GM12878 (cell line): ENCODE measurements at regions not wholly inside any gene's neighbourhood (a gene's known extent, or its start where the extent isn't known, plus 50 kb on each side); places are given as distances from the start of the nearest gene placed in this dataset.

Experiments used
- ATAC-seq: fragments of 200-7000 bp; cut with Tn5 transposase; 3 replicates; pipeline ENCODE4 v1.9.1; 2020; ENCODE audit warnings: mild to moderate bottlenecking, moderate library complexity
- BruUV-seq: library from RNA; stranded (reverse); fragments of 400-500 nt; replicated peaks from 2 replicates; lab custom pipeline; 2021; lab: Mats Ljungman, UMichigan
- CTCF ChIA-PET: fragments of 300-600 bp; sonication (Branson Sonifier 250); formaldehyde crosslinking; extraction: SDS; loops from one replicate; lab custom pipeline; 2021; ENCODE audit warnings: inconsistent platforms; lab: Yijun Ruan, JAX
- POLR2A ChIA-PET: fragments of 350-600 bp; formaldehyde crosslinking; extraction: SDS; loops from one replicate; lab custom pipeline; 2021; ENCODE audit warnings: inconsistent platforms; lab: Charles Lee
- RAD21 ChIA-PET: fragments of 300-600 bp; sonication (Branson Sonifier 250); formaldehyde crosslinking; loops from one replicate; lab custom pipeline; 2023; ENCODE audit warnings: antibody characterized with exemption; ENCODE audit not compliant: unreplicated experiment; lab: Charles Lee
- SMC1A ChIA-PET: fragments of 300-600 bp; sonication (Branson Sonifier 250); formaldehyde crosslinking; loops from one replicate; lab custom pipeline; 2023; ENCODE audit not compliant: unreplicated experiment, uncharacterized antibody; lab: Charles Lee
- DNase-seq: peaks from one replicate; pipeline ENCODE4 v3.0.0-alpha.2; 2011; ENCODE audit warnings: low read depth, low spot score
- FAIRE-seq: peaks from 3 replicates; lab custom pipeline; 2011; peaks lifted over from hg19 to GRCh38; lab: Jason Lieb, UNC
- H2AFZ ChIP-seq: 2 replicates; pipeline ENCODE4 v1.6.0; 2011; ENCODE audit warnings: low read depth, low read length, control low read depth; ENCODE audit not compliant: control insufficient read depth
- H3K27ac ChIP-seq: 2 replicates; pipeline ENCODE4 v1.5.1; 2011; ENCODE audit warnings: control low read depth; ENCODE audit not compliant: control insufficient read depth, insufficient read depth
- H3K27me3 ChIP-seq, 2 experiments: replicated peaks in 1 of 2; 2 replicates each; pipeline versions ENCODE4 v1.6.0 to v1.6.1; 2011; ENCODE audit warnings: low read length in 1 of 2; ENCODE audit not compliant: control insufficient read depth in 2 of 2, insufficient read depth in 2 of 2
- H3K36me3 ChIP-seq, 2 experiments: 2 replicates each; pipeline ENCODE4 v1.5.1; 2011; ENCODE audit warnings: low read length in 1 of 2; ENCODE audit not compliant: control insufficient read depth in 2 of 2, insufficient read depth in 2 of 2
- H3K4me1 ChIP-seq: 2 replicates; pipeline ENCODE4 v1.6.1; 2011; ENCODE audit warnings: mild to moderate bottlenecking, low read length, moderate library complexity, mixed read lengths; ENCODE audit not compliant: control insufficient read depth, insufficient read depth
- H3K4me2 ChIP-seq: 2 replicates; pipeline ENCODE4 v1.6.0; 2011; ENCODE audit warnings: control low read depth; ENCODE audit not compliant: control insufficient read depth, insufficient read depth
- H3K4me3 ChIP-seq: fragments of 200-600 bp; sonication (generic); 2 replicates; pipeline ENCODE4 v1.5.1; 2016
- H3K79me2 ChIP-seq: 2 replicates; pipeline ENCODE4 v1.6.0; 2011; ENCODE audit warnings: low read length; ENCODE audit not compliant: control insufficient read depth, insufficient read depth
- H3K9ac ChIP-seq: 2 replicates; pipeline ENCODE4 v1.8.0; 2011; ENCODE audit warnings: low read length, control low read depth, mixed read lengths; ENCODE audit not compliant: control insufficient read depth, insufficient read depth
- H3K9me3 ChIP-seq: replicated peaks from 3 replicates; pipeline ENCODE4 v1.5.1; 2011; ENCODE audit warnings: mild to moderate bottlenecking, low read length; ENCODE audit not compliant: control insufficient read depth, insufficient read depth
- H4K20me1 ChIP-seq: 2 replicates; pipeline ENCODE4 v1.6.0; 2011; ENCODE audit not compliant: control insufficient read depth, insufficient read depth
- ATF3 ChIP-seq: IDR thresholded peaks from 2 replicates; pipeline ENCODE4 v1.6.1; 2011; ENCODE audit warnings: low read depth, mild to moderate bottlenecking, low read length, moderate library complexity, borderline replicate concordance; ENCODE audit errors: extremely low read depth
- BCL11A ChIP-seq: IDR thresholded peaks from 2 replicates; pipeline ENCODE4 v1.6.1; 2011; ENCODE audit warnings: low read depth, low read length
- CBX5 ChIP-seq: sonication (generic); IDR thresholded peaks from 2 replicates; pipeline ENCODE4 v1.6.1; 2016; ENCODE audit warnings: low read depth, moderate library complexity, mild to moderate bottlenecking, inconsistent platforms
- CREM ChIP-seq: IDR thresholded peaks from 2 replicates; pipeline ENCODE4 v1.6.1; 2014; ENCODE audit warnings: antibody characterized with exemption, low read depth
- E2F8 ChIP-seq: fragments of 450-650 bp; IDR thresholded peaks from 2 replicates; pipeline ENCODE4 v1.6.1; 2018; ENCODE audit warnings: mild to moderate bottlenecking, low read depth, moderate library complexity; ENCODE audit not compliant: partially characterized antibody
- EP300 ChIP-seq, 2 experiments: fragments of 150-350 bp in 1 of 2; IDR thresholded peaks; 2 replicates each; pipeline ENCODE4 v1.6.1; 2011 to 2012; ENCODE audit warnings: low read depth in 2 of 2, low read length in 2 of 2, borderline replicate concordance in 1 of 2, improper control_type of control experiment in 1 of 2, inconsistent platforms in 1 of 2; ENCODE audit not compliant: control insufficient read depth in 1 of 2
- EZH2 ChIP-seq: IDR thresholded peaks from 2 replicates; pipeline ENCODE4 v1.6.1; 2012; ENCODE audit warnings: low read depth, mild to moderate bottlenecking, control low read depth, inconsistent platforms, low read length, borderline replicate concordance; ENCODE audit not compliant: control insufficient read depth
- HDAC6 ChIP-seq: fragments of 200-600 bp; sonication (generic); IDR thresholded peaks from one replicate; pipeline ENCODE4 v1.8.0; 2017; ENCODE audit warnings: antibody characterized with exemption; ENCODE audit not compliant: unreplicated experiment
- MAX ChIP-seq: IDR thresholded peaks from 2 replicates; pipeline ENCODE4 v1.6.1; 2012; ENCODE audit warnings: low read depth, low read length, improper control_type of control experiment
- NRF1 ChIP-seq: conservative IDR thresholded peaks from 2 replicates; pipeline ENCODE4 v1.6.1; 2011; ENCODE audit warnings: mild to moderate bottlenecking, low read depth, low read length, improper control_type of control experiment
- PBX3 ChIP-seq: IDR thresholded peaks from 2 replicates; pipeline ENCODE4 v1.6.1; 2011; ENCODE audit warnings: mild to moderate bottlenecking, low read depth, low read length, moderate library complexity; ENCODE audit not compliant: insufficient replicate concordance
- POLR2AphosphoS2 ChIP-seq: IDR thresholded peaks from 2 replicates; pipeline ENCODE4 v1.6.1; 2011; ENCODE audit warnings: low read depth, mild to moderate bottlenecking, low read length, improper control_type of control experiment, moderate library complexity
- POLR2AphosphoS5 ChIP-seq: IDR thresholded peaks from 2 replicates; pipeline ENCODE4 v1.6.1; 2011; ENCODE audit warnings: mild to moderate bottlenecking, low read length, inconsistent platforms
- RAD21 ChIP-seq: IDR thresholded peaks from 2 replicates; pipeline ENCODE4 v1.6.1; 2011; ENCODE audit warnings: mild to moderate bottlenecking, low read depth, low read length, moderate library complexity; ENCODE audit not compliant: insufficient read depth
- RB1 ChIP-seq: fragments of 450-650 bp; formaldehyde crosslinking; IDR thresholded peaks from 2 replicates; pipeline ENCODE4 v1.6.1; 2017; ENCODE audit warnings: mild to moderate bottlenecking, borderline replicate concordance
- SUPT20H ChIP-seq: IDR thresholded peaks from 2 replicates; pipeline ENCODE4 v1.6.1; 2011; ENCODE audit warnings: low read depth, mild to moderate bottlenecking, low read length, moderate library complexity, borderline replicate concordance; ENCODE audit not compliant: control insufficient read depth
- TBL1XR1 ChIP-seq: IDR thresholded peaks from 2 replicates; pipeline ENCODE4 v1.6.1; 2012; ENCODE audit warnings: low read depth, low read length, improper control_type of control experiment
- ZNF24 ChIP-seq: fragments of 450-650 bp; IDR thresholded peaks from 2 replicates; pipeline ENCODE4 v1.6.1; 2017; ENCODE audit warnings: antibody characterized with exemption, mild to moderate bottlenecking
- WGBS: methylation state at CpG from one replicate; pipeline ENCODE4 v1.1.6; 2016; ENCODE audit warnings: low lambda C conversion rate; ENCODE audit not compliant: insufficient replicate concordance, insufficient coverage; ENCODE audit errors: missing lambda C conversion rate; 5-methylcytosine and 5-hydroxymethylcytosine counted together
- in situ Hi-C: fragments of 300-500 bp; cut with MboI; formaldehyde crosslinking; loops from 9 replicates; pipeline ENCODE4 v1.14.3; 2018; ENCODE audit warnings: mixed read lengths
- intact Hi-C: fragments of 100-400 bp; cut with micrococcal nuclease; formaldehyde crosslinking; loops from one replicate; pipeline ENCODE4 v1.14.2; 2022; ENCODE audit not compliant: unreplicated experiment
- TF ChIP-seq, protein P1 (sequence below): IDR thresholded peaks from 2 replicates; pipeline ENCODE4 v1.6.1; 2012; ENCODE audit warnings: low read depth, low read length, improper control_type of control experiment

GRCh38 chr6:165077876-165078275 is 231.5 kb downstream of the C6orf118 start:
- TF ChIP-seq PBX3 (no peak), RB1 (no peak), RAD21 (no peak), BCL11A (no peak), CBX5 (no peak), SUPT20H (no peak), HDAC6 (no peak), TBL1XR1 (no peak), EP300 (IDR thresholded peaks at IDR 0.05; ENCODE audit: borderline replicate concordance in 1 of 2, control insufficient read depth in 1 of 2, low read depth in 2 of 2, low read length in 2 of 2) (no peak), ZNF24 (no peak), NRF1 (no peak), POLR2AphosphoS2 (no peak), E2F8 (no peak), EZH2 (no peak), MAX (no peak), CREM (no peak), ATF3 (no peak), POLR2AphosphoS5 (no peak)
- TF ChIP-seq, protein P1, sequence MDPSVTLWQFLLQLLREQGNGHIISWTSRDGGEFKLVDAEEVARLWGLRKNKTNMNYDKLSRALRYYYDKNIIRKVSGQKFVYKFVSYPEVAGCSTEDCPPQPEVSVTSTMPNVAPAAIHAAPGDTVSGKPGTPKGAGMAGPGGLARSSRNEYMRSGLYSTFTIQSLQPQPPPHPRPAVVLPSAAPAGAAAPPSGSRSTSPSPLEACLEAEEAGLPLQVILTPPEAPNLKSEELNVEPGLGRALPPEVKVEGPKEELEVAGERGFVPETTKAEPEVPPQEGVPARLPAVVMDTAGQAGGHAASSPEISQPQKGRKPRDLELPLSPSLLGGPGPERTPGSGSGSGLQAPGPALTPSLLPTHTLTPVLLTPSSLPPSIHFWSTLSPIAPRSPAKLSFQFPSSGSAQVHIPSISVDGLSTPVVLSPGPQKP = no peak
- H3K9ac ChIP-seq = no peak overlapping the region
- in situ Hi-C loops = no loop called here
- H3K4me3 ChIP-seq = no peak overlapping the region
- CTCF ChIA-PET = no interaction called here
- POLR2A ChIA-PET = no interaction called here
- RAD21 ChIA-PET = no interaction called here
- no peak overlapping the region for H2AFZ ChIP-seq
- H3K79me2 ChIP-seq = no peaks in the 10 kb centered on the region
- H4K20me1 ChIP-seq = no peaks in the 10 kb centered on the region
- H3K4me2 ChIP-seq = no peak overlapping the region
- no peaks in the 10 kb centered on the region for H3K27me3 ChIP-seq
- WGBS = 0% methylated on average over 2 of the region's 2 CpGs
- H3K27ac ChIP-seq = no peak overlapping the region
- no peaks in the 10 kb centered on the region for H3K4me1 ChIP-seq
- FAIRE-seq = no peak
- no peak for ATAC-seq
- H3K36me3 ChIP-seq = no peaks in the 10 kb centered on the region
- BruUV-seq = no TSS peak
- intact Hi-C loops = no loop called here
- DNase-seq = no peak
- no peaks in the 10 kb centered on the region for H3K9me3 ChIP-seq
- SMC1A ChIA-PET = no interaction called here
